ENCODE measurements at regions not wholly inside any gene's neighbourhood (a gene's known extent, or its start where the extent isn't known, plus 50 kb on each side); places are given as distances from the start of the nearest gene placed in this dataset.
A peak's percentile ranks its signal among the peaks of the same experiment; 100 is the strongest.

DNA sequence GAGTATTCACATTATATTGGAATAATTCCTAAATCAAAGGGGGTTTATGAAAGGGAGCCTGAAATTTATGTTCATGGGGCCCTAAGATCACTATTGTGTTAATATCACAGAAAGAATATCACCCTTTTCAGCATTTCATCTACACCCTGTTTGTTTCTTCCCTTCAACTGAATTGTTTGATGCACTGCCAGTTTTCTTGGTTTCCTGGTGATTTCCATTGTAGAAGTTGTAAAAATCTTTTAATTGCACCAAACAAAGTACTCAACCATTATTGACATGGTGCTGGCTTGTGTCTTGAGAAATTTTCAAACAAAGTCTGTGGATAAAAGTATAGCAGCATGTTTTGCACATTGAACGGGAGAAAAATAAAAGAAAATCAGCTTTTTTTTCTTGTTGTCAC lies 154.8 kb upstream of the PRKD1 start:
- no peak overlapping the region for H3K4me3 ChIP-seq (replicated peaks in 1 of 2; ENCODE audit: low read depth in 2 of 2, low read length in 2 of 2)
- DNase-seq (ENCODE audit: low read depth in 2 of 2) = no peak
- TF ChIP-seq, protein P1, sequence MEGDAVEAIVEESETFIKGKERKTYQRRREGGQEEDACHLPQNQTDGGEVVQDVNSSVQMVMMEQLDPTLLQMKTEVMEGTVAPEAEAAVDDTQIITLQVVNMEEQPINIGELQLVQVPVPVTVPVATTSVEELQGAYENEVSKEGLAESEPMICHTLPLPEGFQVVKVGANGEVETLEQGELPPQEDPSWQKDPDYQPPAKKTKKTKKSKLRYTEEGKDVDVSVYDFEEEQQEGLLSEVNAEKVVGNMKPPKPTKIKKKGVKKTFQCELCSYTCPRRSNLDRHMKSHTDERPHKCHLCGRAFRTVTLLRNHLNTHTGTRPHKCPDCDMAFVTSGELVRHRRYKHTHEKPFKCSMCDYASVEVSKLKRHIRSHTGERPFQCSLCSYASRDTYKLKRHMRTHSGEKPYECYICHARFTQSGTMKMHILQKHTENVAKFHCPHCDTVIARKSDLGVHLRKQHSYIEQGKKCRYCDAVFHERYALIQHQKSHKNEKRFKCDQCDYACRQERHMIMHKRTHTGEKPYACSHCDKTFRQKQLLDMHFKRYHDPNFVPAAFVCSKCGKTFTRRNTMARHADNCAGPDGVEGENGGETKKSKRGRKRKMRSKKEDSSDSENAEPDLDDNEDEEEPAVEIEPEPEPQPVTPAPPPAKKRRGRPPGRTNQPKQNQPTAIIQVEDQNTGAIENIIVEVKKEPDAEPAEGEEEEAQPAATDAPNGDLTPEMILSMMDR (IDR thresholded peaks at IDR 0.05; ENCODE audit: low read depth, low read length) = no peak

DNA sequence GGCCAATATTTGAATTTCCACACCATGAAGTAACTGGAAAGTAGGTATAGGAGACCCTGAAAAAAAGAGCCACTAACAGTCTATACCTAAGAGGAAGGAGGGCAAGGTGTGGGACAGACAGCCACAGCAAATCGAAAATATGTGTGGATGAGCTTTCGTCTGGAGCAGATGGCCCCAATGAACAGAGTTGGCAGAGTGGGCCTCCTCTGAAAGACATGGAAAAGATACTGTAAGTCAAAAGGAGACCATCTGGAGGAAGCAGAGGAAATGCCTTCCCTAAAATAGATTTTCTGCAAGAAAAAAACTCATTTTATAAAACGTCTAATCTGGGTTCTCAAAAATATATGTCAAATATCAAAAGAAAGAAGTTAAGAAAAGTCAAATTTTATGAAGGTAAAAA lies 157.2 kb upstream of the PRKD1 start:
- TF ChIP-seq, protein P1 (IDR thresholded peaks at IDR 0.05; ENCODE audit: low read depth, low read length) = no peak
- no peak overlapping the region for H3K4me3 ChIP-seq (replicated peaks in 1 of 2; ENCODE audit: low read depth in 2 of 2, low read length in 2 of 2)
- no peak for DNase-seq (ENCODE audit: low read depth in 2 of 2)

DNA sequence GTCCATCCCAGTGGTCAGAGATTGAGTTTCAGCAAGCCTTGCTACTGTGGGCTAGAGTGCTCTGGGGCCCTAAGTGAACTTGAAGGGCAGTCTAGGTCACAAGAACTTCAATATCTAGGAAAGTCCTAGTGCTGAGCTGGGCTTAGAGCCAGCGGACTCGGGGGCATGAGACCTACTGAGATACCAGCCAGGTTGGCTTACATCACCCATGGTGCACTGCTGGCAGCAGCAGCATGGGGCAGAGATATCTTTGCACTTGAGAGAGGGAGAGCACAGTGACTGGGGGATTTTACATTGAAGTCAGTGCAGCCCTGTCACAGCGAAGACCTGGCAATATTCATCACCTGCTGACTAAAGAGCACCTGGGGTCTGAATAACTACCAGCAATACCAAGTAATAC lies 158.3 kb upstream of the PRKD1 start:
- no peak for DNase-seq (ENCODE audit: low read depth in 2 of 2)
- TF ChIP-seq, protein P1 (IDR thresholded peaks at IDR 0.05; ENCODE audit: low read depth, low read length) = no peak
- no peak overlapping the region for H3K4me3 ChIP-seq (replicated peaks in 1 of 2; ENCODE audit: low read depth in 2 of 2, low read length in 2 of 2)

- TF ChIP-seq, protein P1 (IDR thresholded peaks at IDR 0.05; ENCODE audit: low read depth, low read length) = no peak
- DNase-seq (ENCODE audit: low read depth in 2 of 2) = no peak
- H3K4me3 ChIP-seq (replicated peaks in 1 of 2; ENCODE audit: low read depth in 2 of 2, low read length in 2 of 2) = no peak overlapping the region
These were observed 161.0 kb upstream of the PRKD1 start for GRCh38 chr14:30088620-30089019.

DNA sequence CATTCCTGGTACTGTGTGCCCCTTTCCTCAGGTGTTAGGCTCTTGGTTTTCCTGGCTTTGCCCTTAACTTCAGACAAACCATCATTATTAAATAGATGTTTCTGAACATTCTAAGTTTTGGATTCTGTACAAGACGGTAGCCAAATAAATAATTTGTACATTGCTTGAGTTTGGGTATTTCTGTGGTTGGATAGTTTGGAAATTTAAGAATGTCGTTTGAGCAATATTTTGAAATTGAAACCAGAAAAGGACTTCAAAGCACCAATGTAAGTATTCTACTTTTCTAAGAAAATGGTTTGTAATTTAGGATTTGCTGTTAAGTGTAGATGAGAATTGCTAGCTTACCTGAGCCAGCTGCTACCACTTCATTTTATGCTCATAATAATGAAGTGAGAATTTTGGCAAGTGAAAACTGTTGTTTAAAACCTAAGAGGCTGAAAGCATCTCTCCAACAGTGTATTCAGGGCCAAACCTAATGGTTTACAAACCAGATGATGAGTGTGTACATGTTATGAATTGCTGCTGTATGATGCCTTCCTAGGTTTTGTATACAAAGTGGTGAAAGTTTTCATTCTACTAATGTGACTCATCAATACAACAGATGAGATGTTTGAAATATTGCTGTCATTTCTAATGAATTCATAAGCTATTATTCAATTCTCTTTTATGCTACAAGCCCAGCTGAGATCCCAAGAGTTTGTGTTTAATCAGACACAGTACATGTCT lies 181.5 kb upstream of the PRKD1 start:
- TF ChIP-seq, protein P1 (IDR thresholded peaks at IDR 0.05; ENCODE audit: low read depth, low read length) = no peak
- peak in 1 of 2 donors; percentile 53 for DNase-seq (ENCODE audit: low read depth in 2 of 2)
- H3K4me3 ChIP-seq (replicated peaks in 1 of 2; ENCODE audit: low read depth in 2 of 2, low read length in 2 of 2) = no peak overlapping the region

DNA sequence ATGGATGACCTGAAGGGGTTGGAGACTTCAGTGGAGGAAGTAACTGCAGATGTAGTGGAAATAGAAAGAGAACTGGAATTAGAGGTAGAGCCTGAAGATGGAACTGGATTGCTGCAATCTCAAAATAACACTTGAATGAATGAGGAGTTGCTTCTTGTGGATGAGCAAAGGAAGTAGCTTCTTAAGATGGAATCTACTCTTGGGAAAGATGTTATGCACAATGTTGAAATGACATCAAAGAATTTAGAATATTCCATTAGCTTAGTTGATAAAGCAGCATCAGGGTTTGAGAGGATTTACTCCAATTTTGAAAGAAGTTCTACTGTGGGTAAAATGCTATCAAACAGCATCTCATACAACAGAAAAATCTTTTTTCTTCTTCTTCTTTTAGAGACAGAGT lies 186.4 kb upstream of the PRKD1 start:
- no peak overlapping the region for H3K4me3 ChIP-seq (replicated peaks in 1 of 2; ENCODE audit: low read depth in 2 of 2, low read length in 2 of 2)
- TF ChIP-seq, protein P1 (IDR thresholded peaks at IDR 0.05; ENCODE audit: low read depth, low read length) = no peak
- peak in 1 of 2 donors; percentile 7 for DNase-seq (ENCODE audit: low read depth in 2 of 2)

DNA sequence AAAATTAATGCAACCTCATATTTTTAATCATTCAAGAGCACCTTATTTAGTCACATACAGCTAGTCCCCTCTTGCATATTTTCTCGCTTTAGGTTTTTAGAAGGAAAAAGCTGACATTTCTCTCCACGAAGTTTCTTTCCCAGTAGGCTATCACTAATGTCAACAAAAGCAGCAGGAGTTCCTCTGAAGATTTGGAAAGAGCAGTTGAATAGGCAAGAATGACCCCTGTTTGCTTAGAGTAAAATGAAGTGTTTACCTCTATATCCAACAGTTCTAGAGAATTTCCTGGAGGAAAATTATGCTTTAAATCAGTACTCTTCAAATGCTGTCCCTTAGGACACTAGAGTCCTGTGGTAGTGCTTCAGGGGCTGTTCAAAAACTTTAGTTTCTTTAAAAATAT lies 188.1 kb upstream of the PRKD1 start:
- H3K4me3 ChIP-seq (replicated peaks in 1 of 2; ENCODE audit: low read depth in 2 of 2, low read length in 2 of 2) = no peak overlapping the region
- TF ChIP-seq, protein P1 (IDR thresholded peaks at IDR 0.05; ENCODE audit: low read depth, low read length) = no peak
- no peak for DNase-seq (ENCODE audit: low read depth in 2 of 2)

Data from cardiac fibroblast (primary cell).